Neural cell (in vitro differentiated cells): ENCODE measurements at regions not wholly inside any gene's neighbourhood (a gene's known extent, or its start where the extent isn't known, plus 50 kb on each side); places are given as distances from the start of the nearest gene placed in this dataset.
A peak's percentile ranks its signal among the peaks of the same experiment; 100 is the strongest.
"Not testable (repeated sequence)": the region's sequence is repeated elsewhere in the genome, so short reads cannot be mapped to it uniquely, and the experiment has no call there.

Experiments
- H2AFZ ChIP-seq: fragments of 200-600, 300-800 bp; sonication (generic), shearing (Covaris generic); 2 replicates; pipeline ENCODE4 v1.6.0; 2014; ENCODE audit warnings: low read depth, mild to moderate bottlenecking, antibody characterized with exemption, low read length, moderate library complexity
- H3F3A ChIP-seq: fragments of 200-600 bp; shearing (Covaris generic); 2 replicates; pipeline ENCODE4 v1.6.1; 2016; ENCODE audit warnings: mild to moderate bottlenecking, moderate library complexity, mixed read lengths, antibody characterized with exemption, low read length; ENCODE audit not compliant: insufficient read depth, poor library complexity, severe bottlenecking
- H3K27ac ChIP-seq: fragments of 200-600, 300-800 bp; sonication (generic), shearing (Covaris generic); 2 replicates; pipeline ENCODE4 v1.5.1; 2014; ENCODE audit warnings: mild to moderate bottlenecking, low read length, moderate library complexity
- H3K27me3 ChIP-seq: fragments of 300-800, 200-600 bp; sonication (generic), shearing (Covaris generic); 2 replicates; pipeline ENCODE4 v1.6.0; 2014; ENCODE audit warnings: mild to moderate bottlenecking, low read depth, low read length, moderate library complexity; ENCODE audit not compliant: insufficient read depth
- H3K36me3 ChIP-seq: fragments of 300-800, 200-600 bp; sonication (generic), shearing (Covaris generic); 2 replicates; pipeline ENCODE4 v1.5.1; 2014; ENCODE audit warnings: mild to moderate bottlenecking, antibody characterized with exemption, low read length, moderate library complexity; ENCODE audit not compliant: insufficient read depth
- H3K4me2 ChIP-seq: fragments of 300-800, 200-600 bp; sonication (generic), shearing (Covaris generic); 2 replicates; pipeline ENCODE4 v1.6.0; 2014; ENCODE audit warnings: mild to moderate bottlenecking, low read length
- H3K4me3 ChIP-seq: fragments of 300-800, 200-600 bp; sonication (generic), shearing (Covaris generic); 2 replicates; pipeline ENCODE4 v1.5.1; 2014; ENCODE audit warnings: mild to moderate bottlenecking, low read length, moderate library complexity
- H3K79me2 ChIP-seq: fragments of 200-600 bp; shearing (Covaris generic); replicated peaks from 2 replicates; pipeline ENCODE4 v1.6.0; 2014; ENCODE audit warnings: mild to moderate bottlenecking, low read length, moderate library complexity; ENCODE audit not compliant: insufficient read depth
- H3K9ac ChIP-seq: fragments of 300-800, 200-600 bp; sonication (generic), shearing (Covaris generic); 2 replicates; pipeline ENCODE4 v1.6.1; 2016; ENCODE audit warnings: mild to moderate bottlenecking, low read length, mixed read lengths
- H3K9me2 ChIP-seq: fragments of 200-600 bp; shearing (Covaris generic); 2 replicates; pipeline ENCODE4 v1.6.1; 2016; ENCODE audit warnings: mild to moderate bottlenecking, low read length, mixed read lengths; ENCODE audit not compliant: insufficient read depth
- H3K9me3 ChIP-seq: fragments of 200-600, 300-800 bp; sonication (generic), shearing (Covaris generic); 2 replicates; pipeline ENCODE4 v1.6.1; 2016; ENCODE audit warnings: mild to moderate bottlenecking, mixed run types, low read length, moderate library complexity, mixed read lengths
- H4K20me1 ChIP-seq: fragments of 200-600 bp; shearing (Covaris generic); 2 replicates; pipeline ENCODE4 v1.6.1; 2016; ENCODE audit warnings: mild to moderate bottlenecking, mixed run types; ENCODE audit not compliant: insufficient read depth
- CTCF ChIP-seq: fragments of 450-650 bp; IDR thresholded peaks from 2 replicates; pipeline ENCODE4 v1.5.1; 2014; ENCODE audit warnings: antibody characterized with exemption, mild to moderate bottlenecking, moderate library complexity; ENCODE audit not compliant: poor library complexity, severe bottlenecking
- EP300 ChIP-seq: fragments of 450-650 bp; conservative IDR thresholded peaks from 2 replicates; pipeline ENCODE4 v1.6.1; 2014; ENCODE audit warnings: antibody characterized with exemption, mild to moderate bottlenecking, moderate library complexity; ENCODE audit not compliant: poor library complexity, severe bottlenecking
- EZH2 ChIP-seq: fragments of 200-600, 300-800 bp; shearing (Covaris generic), sonication (generic); IDR thresholded peaks from 2 replicates; pipeline ENCODE4 v1.6.1; 2014; ENCODE audit warnings: antibody characterized with exemption, low read length, borderline replicate concordance, mild to moderate bottlenecking; ENCODE audit not compliant: insufficient read depth, poor library complexity, severe bottlenecking
- MXI1 ChIP-seq: fragments of 450-650 bp; conservative IDR thresholded peaks from 2 replicates; pipeline ENCODE4 v1.6.1; 2014; ENCODE audit warnings: antibody characterized with exemption, mild to moderate bottlenecking; ENCODE audit not compliant: poor library complexity, severe bottlenecking
- POLR2AphosphoS5 ChIP-seq: IDR thresholded peaks from 2 replicates; pipeline ENCODE4 v1.6.1; 2012
- RAD21 ChIP-seq: fragments of 450-650 bp; conservative IDR thresholded peaks from 2 replicates; pipeline ENCODE4 v1.6.1; 2014; ENCODE audit warnings: antibody characterized with exemption, mild to moderate bottlenecking, moderate library complexity
- REST ChIP-seq: IDR thresholded peaks from 2 replicates; pipeline ENCODE4 v1.6.1; 2012; ENCODE audit warnings: borderline replicate concordance
- SMC3 ChIP-seq: fragments of 450-650 bp; conservative IDR thresholded peaks from 2 replicates; pipeline ENCODE4 v1.6.1; 2014; ENCODE audit warnings: antibody characterized with exemption, mild to moderate bottlenecking, moderate library complexity; ENCODE audit not compliant: poor library complexity

- no peak overlapping the region for H3K4me2 ChIP-seq
- H3K79me2 ChIP-seq, result no peaks in the 10 kb centered on the region
- H3K27ac ChIP-seq, result no peak overlapping the region
- H3F3A ChIP-seq, result no peaks in the 10 kb centered on the region
- no peaks in the 10 kb centered on the region for H3K9me2 ChIP-seq
- H2AFZ ChIP-seq, result no peak overlapping the region
- no peaks in the 10 kb centered on the region for H3K9me3 ChIP-seq
- no peak for TF ChIP-seq EP300
- TF ChIP-seq SMC3, result peak; percentile 47
- TF ChIP-seq RAD21, result peak; percentile 58
- H3K9ac ChIP-seq, result no peak overlapping the region
- H3K4me3 ChIP-seq, result no peak overlapping the region
- H3K27me3 ChIP-seq, result no peaks in the 10 kb centered on the region
- no peaks in the 10 kb centered on the region for H3K36me3 ChIP-seq
- no peaks in the 10 kb centered on the region for H4K20me1 ChIP-seq
Measured at GRCh38 chr10:64426745-64427144, 905.5 kb downstream of the REEP3 start.

GRCh38 chr10:64430690-64431323, 909.6 kb downstream of the REEP3 start:
- H3K9me3 ChIP-seq, result no peaks in the 10 kb centered on the region
- H3K36me3 ChIP-seq, result no peaks in the 10 kb centered on the region
- no peak overlapping the region for H3K4me3 ChIP-seq
- H2AFZ ChIP-seq, result no peak overlapping the region
- no peaks in the 10 kb centered on the region for H3K9me2 ChIP-seq
- H3K9ac ChIP-seq, result no peak overlapping the region
- no peak overlapping the region for H3K27ac ChIP-seq
- H3K27me3 ChIP-seq, result no peaks in the 10 kb centered on the region
- H3F3A ChIP-seq, result no peaks in the 10 kb centered on the region
- H4K20me1 ChIP-seq, result no peaks in the 10 kb centered on the region
- TF ChIP-seq MXI1, result no peak
- TF ChIP-seq CTCF, result peak; percentile 42
- TF ChIP-seq POLR2AphosphoS5, result no peak
- peak; percentile 44 for TF ChIP-seq SMC3
- peak; percentile 53 for TF ChIP-seq RAD21
- H3K79me2 ChIP-seq, result no peaks in the 10 kb centered on the region
- H3K4me2 ChIP-seq, result no peak overlapping the region

- H3K4me3 ChIP-seq, H2AFZ ChIP-seq, H3K9me3 ChIP-seq, H3F3A ChIP-seq, H3K9me2 ChIP-seq, H3K9ac ChIP-seq, H3K27ac ChIP-seq, H3K79me2 ChIP-seq, H3K27me3 ChIP-seq, H3K36me3 ChIP-seq, H3K4me2 ChIP-seq, H4K20me1 ChIP-seq: not testable (repeated sequence)
Measured at GRCh38 chr10:64441872-64442271, 920.7 kb downstream of the REEP3 start.

GRCh38 chr10:64444163-64444562, 923.0 kb downstream of the REEP3 start:
- Histone ChIP-seq H3F3A (no peaks in the 10 kb centered on the region), H3K36me3 (no peaks in the 10 kb centered on the region), H3K9ac (no peak overlapping the region), H3K79me2 (no peaks in the 10 kb centered on the region), H2AFZ (no peak overlapping the region), H3K4me3 (no peak overlapping the region), H3K9me3 (no peaks in the 10 kb centered on the region), H3K9me2 (no peaks in the 10 kb centered on the region), H3K4me2 (no peak overlapping the region), H3K27me3 (no peaks in the 10 kb centered on the region), H4K20me1 (no peaks in the 10 kb centered on the region), H3K27ac (no peak overlapping the region)
- TF ChIP-seq MXI1, result no peak
- TF ChIP-seq SMC3, result no peak
- no peak for TF ChIP-seq EP300
- TF ChIP-seq EZH2, result no peak
- no peak for TF ChIP-seq REST
- no peak for TF ChIP-seq CTCF
- no peak for TF ChIP-seq RAD21
